Osteoblast (primary cell): ENCODE measurements at regions not wholly inside any gene's neighbourhood (a gene's known extent, or its start where the extent isn't known, plus 50 kb on each side); places are given as distances from the start of the nearest gene placed in this dataset.

ENCODE experiments used
- DNase-seq: peaks from one replicate; pipeline ENCODE4 v3.0.0; 2011; ENCODE audit warnings: low spot score, mixed read lengths; ENCODE audit not compliant: insufficient read length; ENCODE audit errors: missing footprints
- H2AFZ ChIP-seq: 2 replicates; pipeline ENCODE4 v1.6.0; 2011; ENCODE audit warnings: mild to moderate bottlenecking, low read length
- H3K27ac ChIP-seq: 2 replicates; pipeline ENCODE4 v1.5.1; 2011; ENCODE audit warnings: mild to moderate bottlenecking, low read depth, low read length, moderate library complexity
- H3K27me3 ChIP-seq: 2 replicates; pipeline ENCODE4 v1.6.0; 2012; ENCODE audit warnings: mild to moderate bottlenecking, control low read depth, inconsistent platforms, low read length, moderate library complexity; ENCODE audit not compliant: insufficient read depth
- H3K36me3 ChIP-seq: 2 replicates; pipeline ENCODE4 v1.5.1; 2011; ENCODE audit warnings: mild to moderate bottlenecking, low read length, control low read depth, moderate library complexity; ENCODE audit not compliant: insufficient read depth
- H3K4me1 ChIP-seq: 2 replicates; pipeline ENCODE4 v1.5.1; 2011; ENCODE audit warnings: mild to moderate bottlenecking, low read length, control low read depth, moderate library complexity; ENCODE audit not compliant: insufficient read depth
- H3K4me2 ChIP-seq: 2 replicates; pipeline ENCODE4 v1.6.0; 2011; ENCODE audit warnings: mild to moderate bottlenecking, low read length; ENCODE audit not compliant: insufficient read depth
- H3K4me3 ChIP-seq: fragments of 200-600 bp; sonication (generic); 3 replicates; pipeline ENCODE4 v1.5.1; 2012; ENCODE audit warnings: mild to moderate bottlenecking, low read length, inconsistent platforms; ENCODE audit not compliant: insufficient read depth
- H3K79me2 ChIP-seq: 2 replicates; pipeline ENCODE4 v1.6.0; 2012; ENCODE audit warnings: mild to moderate bottlenecking, low read length, control low read depth, inconsistent platforms; ENCODE audit not compliant: insufficient read depth
- H3K9me3 ChIP-seq: 2 replicates; pipeline ENCODE4 v1.5.1; 2011; ENCODE audit warnings: low read depth, low read length, control low read depth
- H4K20me1 ChIP-seq: 2 replicates; pipeline ENCODE4 v1.6.0; 2012; ENCODE audit warnings: mild to moderate bottlenecking, low read length, control low read depth; ENCODE audit not compliant: insufficient read depth
- CTCF ChIP-seq: IDR thresholded peaks from 2 replicates; pipeline ENCODE4 v1.5.1; 2011; ENCODE audit warnings: mild to moderate bottlenecking, low read depth, low read length, moderate library complexity; ENCODE audit errors: extremely low read depth

GRCh38 chr18:78183815-78184214 is 795.8 kb upstream of the SALL3 start:
- Histone ChIP-seq H3K79me2 (no peaks in the 10 kb centered on the region), H3K4me1 (no peaks in the 10 kb centered on the region), H3K4me3 (no peak overlapping the region)

DNA sequence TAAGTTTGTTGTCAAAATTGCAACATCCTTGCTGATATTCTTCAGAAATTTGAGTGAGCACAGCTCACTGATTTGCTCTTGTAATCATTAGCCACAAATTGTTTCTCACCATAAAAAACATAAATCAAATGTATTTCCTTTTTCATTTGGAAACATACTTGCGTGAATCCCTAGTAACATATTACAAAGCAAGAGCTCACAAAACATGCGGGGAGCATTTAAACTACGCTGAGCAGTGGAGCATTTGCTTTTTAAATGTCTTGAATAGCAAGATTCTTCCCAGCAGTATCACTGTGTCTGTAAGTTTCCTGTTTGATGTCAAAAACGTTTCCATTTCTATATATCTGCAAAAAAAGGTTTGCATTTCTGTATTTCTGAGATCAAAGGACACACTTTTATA is 788.3 kb upstream of the SALL3 start:
- H2AFZ ChIP-seq: no peak overlapping the region
- no peaks in the 10 kb centered on the region for H3K4me1 ChIP-seq
- no peak for DNase-seq
- H3K9me3 ChIP-seq: peaks cover 2% of the 10 kb centered on the region
- no peaks in the 10 kb centered on the region for H3K79me2 ChIP-seq
- no peaks in the 10 kb centered on the region for H4K20me1 ChIP-seq
- no peak overlapping the region for H3K27ac ChIP-seq
- TF ChIP-seq CTCF: no peak
- H3K36me3 ChIP-seq: no peaks in the 10 kb centered on the region
- no peak overlapping the region for H3K4me3 ChIP-seq
- H3K4me2 ChIP-seq: no peak overlapping the region
- H3K27me3 ChIP-seq: no peaks in the 10 kb centered on the region

More at GRCh38 chr18:78183815-78184214, 795.8 kb upstream of the SALL3 start:
- Histone ChIP-seq H2AFZ (no peak overlapping the region), H3K27ac (no peak overlapping the region), H3K36me3 (no peaks in the 10 kb centered on the region), H3K27me3 (no peaks in the 10 kb centered on the region), H3K9me3 (no peaks in the 10 kb centered on the region), H4K20me1 (no peaks in the 10 kb centered on the region), H3K4me2 (no peak overlapping the region)
- DNase-seq: no peak
- no peak for TF ChIP-seq CTCF

DNA sequence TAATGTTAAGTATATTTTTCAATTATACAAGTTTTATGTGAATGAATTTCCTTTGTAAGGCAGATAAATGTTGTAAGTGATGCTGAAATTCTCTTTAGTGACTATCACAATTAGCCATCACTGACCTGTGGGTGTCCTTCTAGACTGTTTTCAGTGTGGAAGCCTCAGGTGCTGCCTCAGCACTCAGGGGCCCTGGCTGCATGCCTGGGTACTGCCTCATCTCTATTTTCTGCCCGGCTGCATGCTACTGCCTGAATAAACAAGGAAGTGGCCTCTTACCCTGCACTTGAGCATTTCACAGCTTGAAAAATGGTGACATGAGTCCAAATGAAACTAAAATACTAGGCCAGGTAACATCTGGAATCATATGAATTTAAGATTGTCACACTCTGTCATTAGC is 787.6 kb upstream of the SALL3 start:
- H3K79me2 ChIP-seq: no peaks in the 10 kb centered on the region
- no peak for DNase-seq
- H3K27me3 ChIP-seq: no peaks in the 10 kb centered on the region
- H2AFZ ChIP-seq: no peak overlapping the region
- no peak overlapping the region for H3K4me3 ChIP-seq
- no peak for TF ChIP-seq CTCF
- no peaks in the 10 kb centered on the region for H3K36me3 ChIP-seq
- H3K9me3 ChIP-seq: peaks cover 2% of the 10 kb centered on the region
- no peak overlapping the region for H3K27ac ChIP-seq
- no peaks in the 10 kb centered on the region for H3K4me1 ChIP-seq
- H3K4me2 ChIP-seq: no peak overlapping the region
- H4K20me1 ChIP-seq: no peaks in the 10 kb centered on the region

DNA sequence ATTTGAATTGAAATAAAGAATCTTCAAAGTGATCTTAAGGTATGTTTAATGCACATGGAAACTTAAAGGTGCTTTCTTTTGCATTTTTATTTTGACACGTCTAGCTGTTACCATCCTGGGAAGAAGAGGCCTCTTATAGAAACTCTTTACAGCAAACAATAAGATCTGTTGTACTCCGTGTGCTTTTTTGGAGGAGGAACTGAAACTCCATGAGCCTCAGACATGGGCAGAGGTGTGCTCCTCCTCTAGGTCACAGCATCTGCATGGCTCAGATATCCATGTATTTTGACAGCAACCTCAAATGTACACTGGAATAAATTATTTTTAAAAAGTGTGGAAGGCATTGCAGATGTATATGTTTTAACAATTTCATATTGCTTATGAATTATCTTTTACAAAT is 783.3 kb upstream of the SALL3 start:
- H3K27ac ChIP-seq: no peak overlapping the region
- H3K9me3 ChIP-seq: peaks cover 2% of the 10 kb centered on the region
- no peak overlapping the region for H3K4me3 ChIP-seq
- TF ChIP-seq CTCF: no peak
- no peaks in the 10 kb centered on the region for H3K36me3 ChIP-seq
- H3K4me1 ChIP-seq: no peaks in the 10 kb centered on the region
- no peaks in the 10 kb centered on the region for H3K27me3 ChIP-seq
- no peaks in the 10 kb centered on the region for H4K20me1 ChIP-seq
- H3K79me2 ChIP-seq: no peaks in the 10 kb centered on the region
- no peak overlapping the region for H2AFZ ChIP-seq
- no peak overlapping the region for H3K4me2 ChIP-seq
- no peak for DNase-seq
